Embryonic facial prominence (tissue), 1 donor: ENCODE measurements at regions not wholly inside any gene's neighbourhood (a gene's known extent, or its start where the extent isn't known, plus 50 kb on each side); places are given as distances from the start of the nearest gene placed in this dataset.
"Not testable (repeated sequence)": the region's sequence is repeated elsewhere in the genome, so short reads cannot be mapped to it uniquely, and the experiment has no call there.

ENCODE experiments used
- DNase-seq: peaks from one replicate; pipeline ENCODE4 v3.0.0-alpha.2; 2016; ENCODE audit errors: extremely low spot score

GRCh38 chr17:56002656-56003055 lies 150.6 kb upstream of the ANKFN1 start:
- DNase-seq: not testable (repeated sequence)

GRCh38 chr17:56009795-56010651 lies 143.3 kb upstream of the ANKFN1 start:
- no peak for DNase-seq

GRCh38 chr17:56011406-56012131 lies 141.7 kb upstream of the ANKFN1 start:
- no peak for DNase-seq

- no peak for DNase-seq
Observed at GRCh38 chr17:56018211-56018610, 135.1 kb upstream of the ANKFN1 start.

- DNase-seq: no peak
Observed at GRCh38 chr17:56020369-56020768, 132.9 kb upstream of the ANKFN1 start.

GRCh38 chr17:56021681-56022190 lies 131.5 kb upstream of the ANKFN1 start:
- no peak for DNase-seq

GRCh38 chr17:56023851-56024250 lies 129.4 kb upstream of the ANKFN1 start:
- no peak for DNase-seq

- no peak for DNase-seq
Observed at GRCh38 chr17:56026915-56027314, 126.4 kb upstream of the ANKFN1 start.

GRCh38 chr17:56028837-56029236 lies 124.4 kb upstream of the ANKFN1 start:
- no peak for DNase-seq

- no peak for DNase-seq
Observed at GRCh38 chr17:56030009-56030624, 123.2 kb upstream of the ANKFN1 start.

- no peak for DNase-seq
Observed at GRCh38 chr17:56031636-56032035, 121.6 kb upstream of the ANKFN1 start.

- no peak for DNase-seq
Observed at GRCh38 chr17:56034197-56034635, 119.1 kb upstream of the ANKFN1 start.

- DNase-seq: no peak
Observed at GRCh38 chr17:56038131-56038530, 115.1 kb upstream of the ANKFN1 start.

- no peak for DNase-seq
Observed at GRCh38 chr17:56045872-56046271, 107.4 kb upstream of the ANKFN1 start.

GRCh38 chr17:56047331-56047730 lies 105.9 kb upstream of the ANKFN1 start:
- DNase-seq: no peak

GRCh38 chr17:56057869-56058268 lies 95.4 kb upstream of the ANKFN1 start:
- DNase-seq: no peak

GRCh38 chr17:56064506-56064905 lies 88.8 kb upstream of the ANKFN1 start:
- DNase-seq: no peak

- DNase-seq: no peak
Observed at GRCh38 chr17:56074361-56074890, 78.8 kb upstream of the ANKFN1 start.

GRCh38 chr17:56076980-56077379 lies 76.3 kb upstream of the ANKFN1 start:
- no peak for DNase-seq

- no peak for DNase-seq
Observed at GRCh38 chr17:56083475-56083874, 69.8 kb upstream of the ANKFN1 start.

GRCh38 chr17:56085576-56086267 lies 67.6 kb upstream of the ANKFN1 start:
- DNase-seq: no peak
